GM12872 (cell line): ENCODE measurements at regions not wholly inside any gene's neighbourhood (a gene's known extent, or its start where the extent isn't known, plus 50 kb on each side); places are given as distances from the start of the nearest gene placed in this dataset.

Source experiments
- TF ChIP-seq, protein P1 (sequence below): IDR thresholded peaks from 3 replicates; pipeline ENCODE4 v1.5.1; 2011; ENCODE audit warnings: low read depth, mild to moderate bottlenecking, low read length, moderate library complexity; ENCODE audit not compliant: insufficient read depth

DNA sequence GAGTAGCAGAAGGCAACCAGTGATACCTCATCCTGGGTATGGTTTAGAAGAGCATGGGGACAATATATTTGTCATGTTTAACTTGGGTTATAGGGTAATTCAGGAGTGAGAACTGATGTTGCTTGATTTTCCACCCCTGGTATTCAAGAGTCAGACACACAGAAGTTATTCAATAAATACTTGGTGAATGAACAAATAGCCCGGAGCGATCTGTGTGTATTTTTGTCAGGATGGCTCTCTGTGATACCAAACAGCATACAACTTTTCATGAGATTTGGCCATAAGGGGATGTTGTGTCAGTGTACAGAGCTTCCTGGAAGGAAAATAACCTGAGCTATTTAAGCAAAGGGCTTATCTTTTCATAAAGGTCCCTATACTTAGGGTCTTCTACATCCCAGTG is 270.2 kb upstream of the C1orf87 start:
- TF ChIP-seq, protein P1, sequence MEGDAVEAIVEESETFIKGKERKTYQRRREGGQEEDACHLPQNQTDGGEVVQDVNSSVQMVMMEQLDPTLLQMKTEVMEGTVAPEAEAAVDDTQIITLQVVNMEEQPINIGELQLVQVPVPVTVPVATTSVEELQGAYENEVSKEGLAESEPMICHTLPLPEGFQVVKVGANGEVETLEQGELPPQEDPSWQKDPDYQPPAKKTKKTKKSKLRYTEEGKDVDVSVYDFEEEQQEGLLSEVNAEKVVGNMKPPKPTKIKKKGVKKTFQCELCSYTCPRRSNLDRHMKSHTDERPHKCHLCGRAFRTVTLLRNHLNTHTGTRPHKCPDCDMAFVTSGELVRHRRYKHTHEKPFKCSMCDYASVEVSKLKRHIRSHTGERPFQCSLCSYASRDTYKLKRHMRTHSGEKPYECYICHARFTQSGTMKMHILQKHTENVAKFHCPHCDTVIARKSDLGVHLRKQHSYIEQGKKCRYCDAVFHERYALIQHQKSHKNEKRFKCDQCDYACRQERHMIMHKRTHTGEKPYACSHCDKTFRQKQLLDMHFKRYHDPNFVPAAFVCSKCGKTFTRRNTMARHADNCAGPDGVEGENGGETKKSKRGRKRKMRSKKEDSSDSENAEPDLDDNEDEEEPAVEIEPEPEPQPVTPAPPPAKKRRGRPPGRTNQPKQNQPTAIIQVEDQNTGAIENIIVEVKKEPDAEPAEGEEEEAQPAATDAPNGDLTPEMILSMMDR: no peak

DNA sequence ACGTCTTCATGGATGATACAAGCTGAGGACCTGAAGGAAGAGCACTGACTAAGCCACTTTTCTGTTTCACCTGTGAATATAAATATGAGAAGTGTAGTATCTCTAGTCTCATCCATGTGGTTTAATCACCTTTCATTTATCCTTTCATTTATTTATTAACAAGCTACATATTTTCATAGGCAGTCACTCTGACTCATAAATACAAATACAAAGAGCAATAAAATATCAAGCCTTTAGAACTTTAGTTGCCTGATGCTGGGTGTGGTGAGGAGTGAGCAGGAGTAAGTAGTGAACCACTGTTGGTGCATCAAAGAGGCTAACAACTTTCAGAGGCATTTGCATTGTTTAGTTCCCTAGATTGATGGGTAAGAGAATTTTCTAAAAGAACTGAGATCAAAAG is 269.0 kb upstream of the C1orf87 start:
- TF ChIP-seq, protein P1: no peak

DNA sequence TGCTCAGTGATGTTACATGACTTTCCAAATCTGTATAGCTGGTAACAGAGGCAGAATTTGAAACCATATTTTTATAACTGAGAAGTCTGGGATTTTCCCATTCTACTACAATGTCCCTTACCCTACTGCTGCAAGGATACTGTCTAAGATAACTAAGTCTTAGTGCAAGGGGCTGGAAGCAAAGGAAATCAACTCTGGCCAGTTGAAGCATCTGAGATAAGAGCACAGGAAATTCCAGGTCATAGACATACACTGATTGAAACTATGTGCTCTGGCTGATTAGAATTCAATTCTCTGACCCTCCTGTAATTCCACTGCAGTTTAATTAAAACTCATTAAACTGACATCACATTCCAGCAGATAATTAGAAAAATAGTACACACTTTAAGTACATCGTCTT is 267.7 kb upstream of the C1orf87 start:
- TF ChIP-seq, protein P1: no peak

DNA sequence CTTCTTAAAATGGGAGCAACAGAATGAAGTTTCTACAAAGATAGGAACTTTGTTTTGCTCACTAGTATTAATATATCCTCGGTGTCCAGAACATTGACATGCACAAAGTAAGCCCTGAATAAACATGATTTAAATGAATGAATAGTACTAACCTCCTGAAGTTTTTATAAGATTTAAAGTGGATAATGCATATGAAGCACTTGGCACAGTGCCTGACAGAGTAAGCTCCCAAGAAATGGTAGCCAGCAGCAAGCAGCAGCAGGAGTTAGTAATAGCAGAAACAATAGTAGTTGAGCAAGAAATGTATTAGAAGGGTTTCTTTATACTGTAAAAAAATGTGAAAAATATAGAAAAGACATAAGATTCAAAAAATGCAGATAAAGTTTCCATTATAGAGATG is 258.1 kb upstream of the C1orf87 start:
- TF ChIP-seq, protein P1: no peak

DNA sequence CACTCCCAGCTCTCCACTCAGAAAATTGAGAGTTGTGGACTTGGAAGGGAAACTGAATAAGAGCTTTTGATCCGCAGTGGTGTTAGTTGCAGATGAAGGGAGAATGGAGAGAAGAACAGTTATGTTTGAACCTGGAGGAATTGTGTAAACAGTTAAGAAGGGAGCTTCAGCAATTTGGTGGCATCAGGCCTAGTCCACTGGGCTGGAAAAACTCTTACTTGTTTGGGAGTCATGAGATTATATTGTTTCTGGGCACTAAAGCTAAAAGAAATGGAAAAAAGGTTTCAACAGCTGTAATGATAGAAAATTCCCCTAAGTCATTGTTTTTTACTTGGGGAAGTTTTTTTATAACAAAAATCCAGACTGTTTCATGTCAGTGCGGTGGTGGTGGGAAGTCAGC is 256.1 kb upstream of the C1orf87 start:
- TF ChIP-seq, protein P1: no peak

DNA sequence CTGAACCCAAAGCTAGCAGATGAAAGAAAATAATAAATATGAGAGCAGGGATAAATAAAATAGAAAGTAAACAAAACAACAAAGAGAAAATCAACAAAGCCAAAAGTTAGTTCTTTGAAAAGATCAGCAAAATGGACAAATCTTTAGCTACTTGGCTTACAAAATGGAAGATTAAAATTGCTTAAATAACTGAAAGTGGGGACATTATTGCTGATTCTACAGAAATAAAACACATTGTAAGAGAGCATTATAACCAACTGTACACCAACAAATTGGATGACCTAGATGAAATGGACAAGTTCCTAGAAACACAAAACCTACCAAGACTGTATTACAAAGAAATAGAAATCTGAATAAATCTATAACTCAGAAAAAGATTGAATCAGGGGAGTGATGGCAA is 238.3 kb upstream of the C1orf87 start:
- TF ChIP-seq, protein P1: no peak

DNA sequence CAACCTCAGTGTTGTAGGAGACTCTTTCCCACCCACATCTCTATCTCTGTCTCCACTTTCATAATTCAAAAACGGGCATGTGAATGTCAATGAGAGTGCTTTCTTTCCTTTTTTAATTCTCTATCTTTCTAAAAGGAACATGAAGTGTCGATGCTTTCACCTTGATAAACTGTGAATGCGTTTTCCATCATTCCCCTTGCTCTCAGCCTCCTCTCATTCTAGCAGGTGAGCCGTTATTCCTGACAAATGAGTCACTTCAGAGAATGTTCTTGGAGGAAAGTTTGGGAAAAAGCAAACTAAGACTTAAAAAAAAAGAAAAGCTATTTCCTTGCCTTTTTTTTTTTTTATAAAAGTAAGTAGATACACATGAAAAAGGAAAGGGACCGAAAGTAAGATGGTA is 226.0 kb upstream of the C1orf87 start:
- TF ChIP-seq, protein P1: no peak

DNA sequence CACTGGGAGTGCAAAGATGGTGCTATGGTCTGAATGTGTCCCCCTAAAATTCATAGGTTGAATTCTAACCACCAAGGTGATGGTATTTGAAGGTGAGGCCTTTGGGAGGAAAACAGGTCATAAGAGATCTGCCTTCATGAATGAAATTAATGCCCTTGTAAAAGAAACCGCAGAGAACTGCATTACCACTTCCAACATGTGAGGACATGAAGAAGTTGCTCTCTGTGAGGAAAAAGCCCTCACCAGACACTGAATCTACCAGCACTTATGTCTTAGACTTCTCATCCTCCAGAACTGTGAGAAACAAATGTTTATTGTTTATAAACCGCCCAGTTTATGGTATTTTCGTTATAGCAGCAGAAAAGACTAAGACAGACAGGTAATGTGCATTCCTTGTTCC is 224.7 kb upstream of the C1orf87 start:
- TF ChIP-seq, protein P1: no peak
